CD1c-positive myeloid dendritic cell (primary cell): ENCODE measurements at regions not wholly inside any gene's neighbourhood (a gene's known extent, or its start where the extent isn't known, plus 50 kb on each side); places are given as distances from the start of the nearest gene placed in this dataset.
A peak's percentile ranks its signal among the peaks of the same experiment; 100 is the strongest.

Source experiments
- DNase-seq: peaks from one replicate; pipeline ENCODE4 v3.0.0-alpha.2; 2016; ENCODE audit errors: extremely low spot score

- no peak for DNase-seq
Measured at GRCh38 chr18:7482342-7482741, 84.8 kb upstream of the PTPRM start.

- DNase-seq: no peak
Measured at GRCh38 chr18:7485616-7486015, 81.5 kb upstream of the PTPRM start.

GRCh38 chr18:7488571-7488970 lies 78.5 kb upstream of the PTPRM start:
- DNase-seq: no peak

- DNase-seq: peak; percentile 3
Measured at GRCh38 chr18:7490104-7490503, 77.0 kb upstream of the PTPRM start.

GRCh38 chr18:7492385-7492784 lies 74.7 kb upstream of the PTPRM start:
- DNase-seq: no peak

GRCh38 chr18:7497081-7497480 lies 70.0 kb upstream of the PTPRM start:
- no peak for DNase-seq

- no peak for DNase-seq
Measured at GRCh38 chr18:7511106-7511505, 56.0 kb upstream of the PTPRM start.

GRCh38 chr18:7512348-7512747 lies 54.8 kb upstream of the PTPRM start:
- DNase-seq: no peak

- no peak for DNase-seq
Measured at GRCh38 chr18:7512990-7513389, 54.1 kb upstream of the PTPRM start.

- DNase-seq: no peak
Measured at GRCh38 chr18:7514796-7515440, 52.2 kb upstream of the PTPRM start.

GRCh38 chr18:7516266-7517117 lies 50.6 kb upstream of the PTPRM start:
- DNase-seq: no peak
